AG20443 (cell line): ENCODE measurements at regions not wholly inside any gene's neighbourhood (a gene's known extent, or its start where the extent isn't known, plus 50 kb on each side); places are given as distances from the start of the nearest gene placed in this dataset.

Source experiments
- DNase-seq: peaks from one replicate; pipeline ENCODE4 v3.0.0; 2012; ENCODE audit warnings: low spot score, mixed read lengths

GRCh38 chr10:131775833-131776232 lies 125.0 kb upstream of the PPP2R2D start:
- DNase-seq: no peak

GRCh38 chr10:131776496-131776895 lies 124.3 kb upstream of the PPP2R2D start:
- DNase-seq: no peak

- DNase-seq: no peak
Measured at GRCh38 chr10:131777162-131777561, 123.6 kb upstream of the PPP2R2D start.

GRCh38 chr10:131777921-131778320 lies 122.9 kb upstream of the PPP2R2D start:
- no peak for DNase-seq

- DNase-seq: no peak
Measured at GRCh38 chr10:131778385-131778784, 122.4 kb upstream of the PPP2R2D start.

GRCh38 chr10:131778842-131779241 lies 122.0 kb upstream of the PPP2R2D start:
- no peak for DNase-seq

GRCh38 chr10:131779661-131780394 lies 121.0 kb upstream of the PPP2R2D start:
- no peak for DNase-seq

- no peak for DNase-seq
Measured at GRCh38 chr10:131781076-131781475, 119.7 kb upstream of the PPP2R2D start.

GRCh38 chr10:131781791-131782190 lies 119.0 kb upstream of the PPP2R2D start:
- no peak for DNase-seq

- no peak for DNase-seq
Measured at GRCh38 chr10:131784363-131785120, 116.3 kb upstream of the PPP2R2D start.

- no peak for DNase-seq
Measured at GRCh38 chr10:131785121-131785460, 115.7 kb upstream of the PPP2R2D start.

GRCh38 chr10:131786756-131787605 lies 113.8 kb upstream of the PPP2R2D start:
- DNase-seq: peak; percentile 36

- DNase-seq: no peak
Measured at GRCh38 chr10:131787961-131788360, 112.8 kb upstream of the PPP2R2D start.

GRCh38 chr10:131788386-131788785 lies 112.4 kb upstream of the PPP2R2D start:
- no peak for DNase-seq

GRCh38 chr10:131789516-131789915 lies 111.3 kb upstream of the PPP2R2D start:
- DNase-seq: no peak

GRCh38 chr10:131790021-131790420 lies 110.8 kb upstream of the PPP2R2D start:
- no peak for DNase-seq

- no peak for DNase-seq
Measured at GRCh38 chr10:131792011-131792651, 108.7 kb upstream of the PPP2R2D start.

GRCh38 chr10:131792809-131793208 lies 108.0 kb upstream of the PPP2R2D start:
- DNase-seq: no peak

- no peak for DNase-seq
Measured at GRCh38 chr10:131795761-131796160, 105.0 kb upstream of the PPP2R2D start.

GRCh38 chr10:131797626-131798025 lies 103.2 kb upstream of the PPP2R2D start:
- no peak for DNase-seq

GRCh38 chr10:131799429-131799828 lies 101.4 kb upstream of the PPP2R2D start:
- DNase-seq: no peak
